ENCODE measurements at regions not wholly inside any gene's neighbourhood (a gene's known extent, or its start where the extent isn't known, plus 50 kb on each side); places are given as distances from the start of the nearest gene placed in this dataset.

GRCh38 chr1:194150242-194150641 is 963.8 kb upstream of the B3GALT2 start:
- no peak overlapping the region for H3K4me3 Mint-ChIP-seq
- no peak for DNase-seq (ENCODE audit: low spot score)
- peaks cover 4% of the 10 kb centered on the region for H3K4me1 Mint-ChIP-seq (ENCODE audit: low read depth)
- H3K27me3 Mint-ChIP-seq (ENCODE audit: low read depth) = no peaks in the 10 kb centered on the region
- H3K9me3 Mint-ChIP-seq = no peaks in the 10 kb centered on the region
- no peaks in the 10 kb centered on the region for H3K36me3 Mint-ChIP-seq (ENCODE audit: low read depth)
- no peak overlapping the region for H3K27ac Mint-ChIP-seq

DNA sequence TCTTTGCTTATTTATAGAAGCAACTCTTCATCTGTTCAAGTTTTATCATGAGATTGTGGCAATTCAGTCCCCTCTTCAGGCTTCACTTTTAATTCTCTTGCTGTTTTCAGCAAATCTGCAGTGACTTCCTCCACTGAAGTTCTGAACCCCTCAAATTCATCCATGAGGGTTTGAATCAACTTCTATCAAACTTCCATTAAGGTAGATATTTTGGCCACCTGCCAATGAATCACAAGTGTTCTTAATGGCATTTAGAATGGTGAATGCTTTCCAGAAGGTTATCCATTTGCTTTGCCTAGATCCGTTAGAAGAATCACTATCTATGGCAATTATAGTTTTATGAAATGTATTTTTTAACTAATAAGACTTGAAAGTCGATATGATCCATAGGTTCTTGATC is 946.7 kb upstream of the B3GALT2 start:
- Mint-ChIP-seq H3K27me3 (ENCODE audit: low read depth) (no peaks in the 10 kb centered on the region), H3K4me1 (ENCODE audit: low read depth) (peaks cover 4% of the 10 kb centered on the region), H3K4me3 (no peak overlapping the region), H3K36me3 (ENCODE audit: low read depth) (no peaks in the 10 kb centered on the region), H3K27ac (no peak overlapping the region), H3K9me3 (no peaks in the 10 kb centered on the region)
- DNase-seq (ENCODE audit: low spot score) = no peak

DNA sequence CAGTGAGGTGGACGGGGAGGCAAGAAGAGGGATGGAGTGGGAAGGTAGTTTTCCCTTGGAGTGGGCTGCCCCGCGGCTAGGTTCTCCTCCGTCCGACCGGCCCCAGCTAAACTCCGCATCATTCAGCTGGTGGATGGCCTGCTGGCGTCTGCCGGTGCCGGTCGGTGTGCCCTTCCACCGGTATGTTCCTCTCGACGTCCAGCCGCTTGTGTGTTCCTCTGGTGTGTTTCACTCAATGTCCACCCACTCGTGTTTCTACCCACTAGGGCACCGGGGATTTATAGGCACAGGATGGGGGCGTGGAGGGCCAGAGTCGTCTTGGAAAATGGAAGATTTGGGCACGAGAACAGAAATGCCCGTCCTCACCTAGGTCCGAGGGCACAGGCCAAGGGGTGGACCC is 931.7 kb upstream of the B3GALT2 start:
- no peak for DNase-seq (ENCODE audit: low spot score)
- no peak overlapping the region for H3K4me3 Mint-ChIP-seq
- H3K36me3 Mint-ChIP-seq (ENCODE audit: low read depth) = no peaks in the 10 kb centered on the region
- no peaks in the 10 kb centered on the region for H3K4me1 Mint-ChIP-seq (ENCODE audit: low read depth)
- H3K9me3 Mint-ChIP-seq = no peaks in the 10 kb centered on the region
- no peaks in the 10 kb centered on the region for H3K27me3 Mint-ChIP-seq (ENCODE audit: low read depth)
- no peak overlapping the region for H3K27ac Mint-ChIP-seq

GRCh38 chr1:194117582-194117981 is 931.2 kb upstream of the B3GALT2 start:
- no peak overlapping the region for H3K27ac Mint-ChIP-seq
- no peaks in the 10 kb centered on the region for H3K9me3 Mint-ChIP-seq
- H3K27me3 Mint-ChIP-seq (ENCODE audit: low read depth) = no peaks in the 10 kb centered on the region

GRCh38 chr1:194114288-194114687 is 927.9 kb upstream of the B3GALT2 start:
- Mint-ChIP-seq H3K4me3 (no peak overlapping the region), H3K4me1 (ENCODE audit: low read depth) (no peaks in the 10 kb centered on the region), H3K36me3 (ENCODE audit: low read depth) (no peaks in the 10 kb centered on the region)

More at GRCh38 chr1:194117582-194117981, 931.2 kb upstream of the B3GALT2 start:
- no peaks in the 10 kb centered on the region for H3K4me1 Mint-ChIP-seq (ENCODE audit: low read depth)
- H3K36me3 Mint-ChIP-seq (ENCODE audit: low read depth) = no peaks in the 10 kb centered on the region
- no peak for DNase-seq (ENCODE audit: low spot score)
- H3K4me3 Mint-ChIP-seq = no peak overlapping the region

GRCh38 chr1:194105381-194105780 is 919.0 kb upstream of the B3GALT2 start:
- no peak for DNase-seq (ENCODE audit: low spot score)
- Mint-ChIP-seq H3K27ac (no peak overlapping the region), H3K36me3 (ENCODE audit: low read depth) (no peaks in the 10 kb centered on the region), H3K9me3 (no peaks in the 10 kb centered on the region), H3K4me3 (no peak overlapping the region), H3K27me3 (ENCODE audit: low read depth) (no peaks in the 10 kb centered on the region), H3K4me1 (ENCODE audit: low read depth) (no peaks in the 10 kb centered on the region)

More at GRCh38 chr1:194114288-194114687, 927.9 kb upstream of the B3GALT2 start:
- H3K27me3 Mint-ChIP-seq (ENCODE audit: low read depth) = no peaks in the 10 kb centered on the region
- H3K27ac Mint-ChIP-seq = no peak overlapping the region
- DNase-seq (ENCODE audit: low spot score) = no peak
- no peaks in the 10 kb centered on the region for H3K9me3 Mint-ChIP-seq

DNA sequence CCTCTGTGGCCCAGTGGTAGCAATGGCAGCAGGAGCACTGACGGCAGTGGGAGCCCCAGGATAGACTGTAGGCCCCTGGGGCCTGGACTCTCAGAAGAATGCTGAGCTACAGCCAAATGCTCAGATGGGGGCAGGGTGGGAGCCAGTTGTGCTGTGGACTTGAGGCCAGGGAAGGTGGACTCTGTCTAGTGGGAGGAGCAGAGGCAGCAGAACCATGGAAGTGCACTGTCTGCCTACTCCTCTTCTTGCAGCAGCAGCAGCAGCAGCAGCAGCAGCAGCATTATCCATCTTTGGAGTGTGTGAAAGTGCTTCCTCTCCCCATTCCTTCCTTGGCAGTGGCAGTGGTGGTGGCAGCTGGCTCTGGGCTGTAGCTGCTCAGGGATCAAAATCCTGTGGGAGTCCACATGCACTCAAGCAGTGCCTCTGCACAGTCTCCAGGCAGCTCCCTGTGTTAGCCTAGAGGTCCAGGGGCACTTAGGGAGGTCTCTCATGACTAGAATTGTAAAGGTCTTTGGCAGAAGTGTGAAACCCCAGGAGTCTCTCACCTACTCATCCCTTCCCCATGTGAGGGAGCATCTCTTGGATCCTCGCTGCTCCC is 917.9 kb upstream of the B3GALT2 start:
- H3K27me3 Mint-ChIP-seq (ENCODE audit: low read depth) = no peaks in the 10 kb centered on the region
- H3K36me3 Mint-ChIP-seq (ENCODE audit: low read depth) = no peaks in the 10 kb centered on the region
- no peak overlapping the region for H3K4me3 Mint-ChIP-seq
- DNase-seq (ENCODE audit: low spot score) = no peak
- no peaks in the 10 kb centered on the region for H3K9me3 Mint-ChIP-seq
- no peak overlapping the region for H3K27ac Mint-ChIP-seq
- H3K4me1 Mint-ChIP-seq (ENCODE audit: low read depth) = no peaks in the 10 kb centered on the region

- DNase-seq (ENCODE audit: low spot score) = no peak
- H3K36me3 Mint-ChIP-seq (ENCODE audit: low read depth) = no peaks in the 10 kb centered on the region
- no peaks in the 10 kb centered on the region for H3K9me3 Mint-ChIP-seq
- no peak overlapping the region for H3K27ac Mint-ChIP-seq
- no peaks in the 10 kb centered on the region for H3K27me3 Mint-ChIP-seq (ENCODE audit: low read depth)
- no peaks in the 10 kb centered on the region for H3K4me1 Mint-ChIP-seq (ENCODE audit: low read depth)
- H3K4me3 Mint-ChIP-seq = no peak overlapping the region
Observed at GRCh38 chr1:194103516-194104246, 917.3 kb upstream of the B3GALT2 start.

- no peak overlapping the region for H3K27ac Mint-ChIP-seq
- H3K36me3 Mint-ChIP-seq (ENCODE audit: low read depth) = no peaks in the 10 kb centered on the region
- DNase-seq (ENCODE audit: low spot score) = no peak
- no peaks in the 10 kb centered on the region for H3K27me3 Mint-ChIP-seq (ENCODE audit: low read depth)
- H3K4me1 Mint-ChIP-seq (ENCODE audit: low read depth) = no peaks in the 10 kb centered on the region
- no peaks in the 10 kb centered on the region for H3K9me3 Mint-ChIP-seq
- H3K4me3 Mint-ChIP-seq = no peak overlapping the region
Observed at GRCh38 chr1:194103101-194103500, 916.7 kb upstream of the B3GALT2 start.

- H3K36me3 Mint-ChIP-seq (ENCODE audit: low read depth) = no peaks in the 10 kb centered on the region
- DNase-seq (ENCODE audit: low spot score) = no peak
- no peak overlapping the region for H3K4me3 Mint-ChIP-seq
- no peaks in the 10 kb centered on the region for H3K27me3 Mint-ChIP-seq (ENCODE audit: low read depth)
- H3K9me3 Mint-ChIP-seq = no peaks in the 10 kb centered on the region
- H3K27ac Mint-ChIP-seq = no peak overlapping the region
- H3K4me1 Mint-ChIP-seq (ENCODE audit: low read depth) = no peaks in the 10 kb centered on the region
Observed at GRCh38 chr1:194102607-194103006, 916.2 kb upstream of the B3GALT2 start.

DNA sequence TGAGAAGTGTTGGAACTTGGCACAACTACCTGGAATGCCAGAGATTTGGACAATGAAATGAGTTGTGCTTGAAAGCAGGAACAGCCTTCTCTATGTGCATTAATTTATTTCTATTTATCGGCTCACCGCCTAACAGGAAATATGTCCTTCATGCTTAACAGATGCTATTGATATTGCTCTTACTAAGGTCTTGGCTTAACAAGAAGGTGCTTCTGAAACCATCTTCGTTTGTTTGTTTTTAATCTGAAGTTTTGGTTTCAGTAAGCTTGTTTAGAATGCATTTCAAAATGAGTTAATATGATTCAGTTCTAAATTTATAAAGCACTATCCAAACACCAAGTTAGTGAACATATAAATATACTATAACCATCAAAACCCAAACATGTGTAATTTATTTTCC is 898.3 kb upstream of the B3GALT2 start:
- no peak for DNase-seq (ENCODE audit: low spot score)
- no peaks in the 10 kb centered on the region for H3K27me3 Mint-ChIP-seq (ENCODE audit: low read depth)
- H3K27ac Mint-ChIP-seq = no peak overlapping the region
- H3K4me3 Mint-ChIP-seq = no peak overlapping the region
- no peaks in the 10 kb centered on the region for H3K9me3 Mint-ChIP-seq
- no peaks in the 10 kb centered on the region for H3K36me3 Mint-ChIP-seq (ENCODE audit: low read depth)
- peaks cover 1% of the 10 kb centered on the region for H3K4me1 Mint-ChIP-seq (ENCODE audit: low read depth)

- H3K36me3 Mint-ChIP-seq (ENCODE audit: low read depth) = no peaks in the 10 kb centered on the region
- DNase-seq (ENCODE audit: low spot score) = no peak
- no peaks in the 10 kb centered on the region for H3K27me3 Mint-ChIP-seq (ENCODE audit: low read depth)
Observed at GRCh38 chr1:194081444-194081843, 895.0 kb upstream of the B3GALT2 start.

DNA sequence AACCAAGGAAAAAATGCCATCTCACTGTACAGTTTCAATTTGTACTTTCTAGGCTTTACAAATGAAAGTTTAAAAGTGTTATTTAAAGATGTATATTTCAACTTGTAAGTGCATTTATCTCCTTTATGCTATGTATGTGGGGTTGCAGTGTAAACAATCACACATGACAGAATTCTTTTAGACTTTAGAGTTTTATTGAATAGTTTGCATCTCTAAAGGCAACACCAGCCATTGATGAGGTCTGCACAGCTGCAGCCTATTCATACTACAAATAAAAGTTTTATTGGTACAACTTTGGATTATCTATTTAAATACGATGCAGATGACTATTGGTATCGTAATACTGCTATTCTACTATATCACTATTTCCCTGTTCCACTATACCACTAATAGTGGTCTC is 894.4 kb upstream of the B3GALT2 start:
- Mint-ChIP-seq H3K27me3 (ENCODE audit: low read depth) (no peaks in the 10 kb centered on the region), H3K36me3 (ENCODE audit: low read depth) (no peaks in the 10 kb centered on the region), H3K4me3 (no peak overlapping the region), H3K9me3 (no peaks in the 10 kb centered on the region), H3K4me1 (ENCODE audit: low read depth) (peaks cover 1% of the 10 kb centered on the region), H3K27ac (no peak overlapping the region)
- no peak for DNase-seq (ENCODE audit: low spot score)

More at GRCh38 chr1:194081444-194081843, 895.0 kb upstream of the B3GALT2 start:
- Mint-ChIP-seq H3K9me3 (no peaks in the 10 kb centered on the region), H3K4me1 (ENCODE audit: low read depth) (peaks cover 1% of the 10 kb centered on the region), H3K4me3 (no peak overlapping the region), H3K27ac (no peak overlapping the region)

DNA sequence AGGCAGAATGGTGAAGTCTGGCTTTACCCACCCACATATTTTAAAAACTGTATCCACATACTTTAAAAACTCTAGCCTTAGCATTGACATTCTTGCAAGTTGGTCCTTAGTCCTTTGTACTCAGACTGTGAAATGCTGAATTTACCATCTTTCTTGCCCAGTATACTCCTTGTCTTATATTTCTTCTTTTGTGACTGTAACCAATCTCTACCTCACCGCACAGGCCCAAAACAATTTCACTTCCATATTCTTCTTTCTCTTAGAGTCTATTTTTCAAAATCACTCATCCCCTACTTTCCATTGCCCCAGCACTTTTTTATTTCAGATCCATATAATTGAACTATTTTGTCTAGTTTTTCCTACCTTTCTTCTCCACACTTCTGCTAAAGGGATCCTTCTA is 892.4 kb upstream of the B3GALT2 start:
- H3K4me1 Mint-ChIP-seq (ENCODE audit: low read depth) = no peaks in the 10 kb centered on the region
- no peak overlapping the region for H3K27ac Mint-ChIP-seq
- H3K27me3 Mint-ChIP-seq (ENCODE audit: low read depth) = no peaks in the 10 kb centered on the region
- no peak for DNase-seq (ENCODE audit: low spot score)
- no peaks in the 10 kb centered on the region for H3K36me3 Mint-ChIP-seq (ENCODE audit: low read depth)
- H3K9me3 Mint-ChIP-seq = no peaks in the 10 kb centered on the region
- no peak overlapping the region for H3K4me3 Mint-ChIP-seq

DNA sequence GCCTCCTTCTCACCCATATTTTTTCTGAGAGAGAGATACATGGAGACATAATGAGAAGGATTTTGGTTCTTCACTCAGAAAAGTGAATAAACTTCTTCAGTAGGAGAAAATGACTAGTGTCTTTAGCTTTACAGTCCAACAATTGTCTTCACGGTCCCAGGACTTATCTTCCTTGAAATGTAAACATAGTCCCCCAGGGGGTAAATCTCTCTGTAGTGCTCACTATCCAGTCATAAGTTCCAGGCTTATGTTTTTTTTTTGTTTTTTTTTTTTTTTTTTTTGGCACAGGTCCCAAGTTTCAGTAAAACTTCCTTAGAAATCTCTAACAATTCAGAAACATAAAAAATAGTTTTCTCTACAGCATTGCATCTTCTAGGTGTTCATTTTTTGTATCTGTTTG is 890.2 kb upstream of the B3GALT2 start:
- H3K27ac Mint-ChIP-seq = no peak overlapping the region
- H3K36me3 Mint-ChIP-seq (ENCODE audit: low read depth) = no peaks in the 10 kb centered on the region
- no peaks in the 10 kb centered on the region for H3K27me3 Mint-ChIP-seq (ENCODE audit: low read depth)
- no peaks in the 10 kb centered on the region for H3K4me1 Mint-ChIP-seq (ENCODE audit: low read depth)
- no peak for DNase-seq (ENCODE audit: low spot score)
- H3K9me3 Mint-ChIP-seq = no peaks in the 10 kb centered on the region
- no peak overlapping the region for H3K4me3 Mint-ChIP-seq
